ENCODE measurements at regions not wholly inside any gene's neighbourhood (a gene's known extent, or its start where the extent isn't known, plus 50 kb on each side); places are given as distances from the start of the nearest gene placed in this dataset.
"Not testable (repeated sequence)": the region's sequence is repeated elsewhere in the genome, so short reads cannot be mapped to it uniquely, and the experiment has no call there.

DNA sequence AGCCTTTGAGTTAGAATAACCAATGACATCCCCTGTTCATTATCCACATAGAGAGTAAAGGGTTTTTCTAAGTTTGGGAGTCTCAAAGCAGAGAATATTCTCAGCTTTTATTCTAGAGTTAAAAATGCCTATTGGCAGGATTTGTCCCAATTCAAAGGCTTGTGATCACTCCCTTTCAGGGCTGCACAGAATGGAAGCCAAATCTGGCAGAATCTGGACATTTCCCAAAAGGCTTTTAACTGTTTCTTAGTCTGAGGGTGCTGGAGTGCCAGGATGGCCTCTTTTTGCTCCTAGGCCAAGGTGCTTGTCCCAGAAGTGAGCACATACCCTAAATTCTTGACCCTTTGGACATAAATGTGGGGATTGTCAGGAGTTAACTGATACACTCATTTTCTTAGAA is 556.6 kb downstream of the DOK5 start:
- no peak for DNase-seq

DNA sequence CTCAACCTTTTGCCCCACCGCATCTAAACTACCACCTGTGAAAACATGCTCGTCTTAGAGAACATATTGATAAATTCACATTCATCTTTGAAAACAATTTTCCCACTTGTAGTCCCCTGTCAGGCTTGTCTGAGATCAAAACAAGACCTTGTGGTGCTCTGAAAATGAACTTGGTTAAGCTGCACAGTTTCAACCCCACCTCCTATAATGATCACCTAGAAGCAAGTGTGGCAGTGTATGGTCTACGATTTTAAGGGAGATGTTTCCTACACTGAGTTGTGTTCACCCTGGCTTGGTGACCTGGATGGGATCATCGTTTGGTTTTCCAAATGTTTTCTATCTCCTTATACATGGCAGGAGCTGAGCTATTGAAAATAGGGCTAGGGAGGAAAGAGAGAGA is 539.4 kb downstream of the DOK5 start:
- no peak for DNase-seq

DNA sequence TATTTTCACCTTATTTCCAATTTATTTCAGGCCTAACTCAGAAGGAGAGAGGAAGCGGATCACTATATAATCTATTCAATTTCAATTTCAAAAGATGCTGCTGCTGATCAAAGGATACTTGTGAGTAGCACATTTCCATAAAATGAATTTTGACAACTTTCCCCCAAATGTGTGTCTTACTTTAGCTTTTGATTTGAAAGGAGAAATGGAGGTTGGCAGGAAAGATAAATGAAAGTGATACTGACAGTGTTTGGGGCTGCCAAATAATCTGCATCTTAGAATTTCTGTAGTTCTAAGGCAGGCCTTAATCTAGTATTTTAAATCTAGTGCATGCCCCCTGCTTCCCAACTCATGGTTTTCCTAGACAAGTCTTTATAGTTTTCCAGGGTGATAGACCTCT is 535.4 kb downstream of the DOK5 start:
- DNase-seq: no peak

DNA sequence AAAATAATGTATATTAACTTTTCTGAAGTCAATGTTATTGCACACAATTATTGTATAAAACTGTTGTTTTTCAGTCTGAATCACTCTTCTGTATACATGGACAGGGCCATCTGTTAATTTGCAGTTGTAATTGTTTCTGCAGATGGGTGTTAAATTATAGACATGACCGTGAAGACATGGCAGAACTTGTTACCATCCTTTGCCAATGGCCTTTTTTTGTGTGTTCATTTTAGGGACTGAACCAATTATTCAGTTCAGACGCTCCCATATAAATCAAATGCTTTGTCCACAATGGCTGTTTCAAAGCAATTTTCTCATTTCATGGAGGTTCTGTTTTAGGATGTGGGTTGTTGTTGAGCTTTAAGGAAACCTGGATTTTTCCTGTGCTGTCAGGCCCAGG is 533.7 kb downstream of the DOK5 start:
- no peak for DNase-seq

DNA sequence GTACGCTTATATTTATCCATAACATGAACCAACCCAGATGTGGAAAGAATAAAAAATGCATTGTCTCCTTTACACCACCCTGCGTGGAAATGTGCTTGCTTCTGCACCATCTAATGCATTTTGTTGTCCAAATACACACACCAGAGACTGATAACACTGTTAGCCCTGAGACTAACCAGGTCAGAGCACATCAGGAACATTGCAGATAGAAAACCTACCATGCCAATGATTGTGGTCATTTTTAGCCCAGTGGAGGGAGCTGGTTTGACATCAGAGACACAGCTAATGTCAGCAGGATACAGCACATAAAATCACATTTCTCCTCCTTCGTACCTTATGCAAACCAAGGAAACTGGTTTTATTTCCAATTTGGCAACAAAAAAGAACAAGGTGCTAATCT is 528.7 kb downstream of the DOK5 start:
- DNase-seq: no peak

DNA sequence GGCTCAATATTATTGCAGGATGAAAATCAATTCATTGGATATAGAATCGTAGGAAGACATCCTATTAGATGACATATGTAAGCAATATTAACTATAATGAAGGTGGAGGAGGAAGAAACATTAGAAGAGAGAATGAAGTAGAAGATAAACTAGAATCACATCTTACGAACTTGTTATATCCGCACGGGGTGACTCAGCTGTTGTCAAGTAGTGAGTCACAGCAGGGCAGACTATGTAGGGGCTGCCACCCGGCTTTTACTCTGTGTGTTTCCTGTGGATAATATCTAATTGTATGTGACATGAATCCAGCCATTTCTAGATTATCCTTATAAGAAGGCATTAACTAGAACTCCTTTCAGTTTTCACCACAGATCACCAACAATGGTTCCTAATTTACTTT is 520.2 kb downstream of the DOK5 start:
- no peak for DNase-seq

DNA sequence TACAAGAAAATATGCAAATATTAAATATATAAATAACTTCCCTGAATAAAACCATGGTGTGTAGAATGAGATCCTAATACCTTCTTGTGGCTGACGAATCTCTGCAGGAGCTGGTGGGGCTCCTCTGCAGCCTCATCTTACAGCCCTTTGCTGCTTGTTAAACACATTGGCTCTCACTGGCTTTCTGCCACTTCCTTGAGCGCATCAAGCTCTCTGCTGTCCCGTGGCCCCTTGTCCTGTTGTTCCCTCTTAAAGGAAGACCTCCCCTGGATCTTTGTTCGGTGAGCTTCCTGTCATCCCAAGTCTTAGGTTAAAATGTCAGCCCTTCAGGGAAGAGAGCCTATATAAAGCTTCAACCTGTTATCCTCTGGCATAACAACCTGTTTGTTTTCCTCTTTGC is 519.6 kb downstream of the DOK5 start:
- DNase-seq: no peak

DNA sequence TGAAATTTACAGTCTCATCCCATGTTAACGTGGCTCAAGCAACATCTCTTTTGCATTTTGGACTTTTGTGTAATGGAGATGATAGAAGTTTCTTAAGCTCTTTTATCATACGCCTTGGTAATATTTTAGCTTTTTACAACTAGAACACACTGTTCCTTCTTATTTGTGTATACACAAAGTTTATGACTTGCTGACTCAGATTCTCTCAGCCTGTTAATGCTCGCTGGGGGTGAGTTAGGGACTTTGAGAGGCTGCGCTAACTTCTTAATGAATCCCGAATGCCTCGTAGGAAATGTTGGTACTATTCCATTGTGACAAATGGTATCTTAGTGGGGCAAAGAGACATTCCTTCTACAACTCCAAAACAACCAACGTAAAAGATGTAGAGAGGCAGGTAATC is 509.7 kb downstream of the DOK5 start:
- no peak for DNase-seq

DNA sequence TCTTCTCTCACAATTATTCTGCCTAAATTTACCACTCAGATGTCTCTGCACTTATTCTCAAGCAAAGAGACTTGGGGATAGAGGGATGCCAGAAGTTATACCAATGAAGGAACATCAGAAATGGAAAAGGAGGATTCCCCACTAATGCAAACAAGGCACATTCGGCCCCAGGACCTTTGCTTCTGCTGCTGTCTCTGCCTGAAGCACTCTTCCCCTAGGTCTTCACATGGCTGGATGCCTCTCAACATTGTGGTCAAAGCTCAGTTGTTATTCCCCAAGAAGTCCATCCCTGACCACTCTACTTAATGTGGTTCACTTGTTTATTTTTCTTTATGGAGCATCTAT is 508.7 kb downstream of the DOK5 start:
- no peak for DNase-seq

DNA sequence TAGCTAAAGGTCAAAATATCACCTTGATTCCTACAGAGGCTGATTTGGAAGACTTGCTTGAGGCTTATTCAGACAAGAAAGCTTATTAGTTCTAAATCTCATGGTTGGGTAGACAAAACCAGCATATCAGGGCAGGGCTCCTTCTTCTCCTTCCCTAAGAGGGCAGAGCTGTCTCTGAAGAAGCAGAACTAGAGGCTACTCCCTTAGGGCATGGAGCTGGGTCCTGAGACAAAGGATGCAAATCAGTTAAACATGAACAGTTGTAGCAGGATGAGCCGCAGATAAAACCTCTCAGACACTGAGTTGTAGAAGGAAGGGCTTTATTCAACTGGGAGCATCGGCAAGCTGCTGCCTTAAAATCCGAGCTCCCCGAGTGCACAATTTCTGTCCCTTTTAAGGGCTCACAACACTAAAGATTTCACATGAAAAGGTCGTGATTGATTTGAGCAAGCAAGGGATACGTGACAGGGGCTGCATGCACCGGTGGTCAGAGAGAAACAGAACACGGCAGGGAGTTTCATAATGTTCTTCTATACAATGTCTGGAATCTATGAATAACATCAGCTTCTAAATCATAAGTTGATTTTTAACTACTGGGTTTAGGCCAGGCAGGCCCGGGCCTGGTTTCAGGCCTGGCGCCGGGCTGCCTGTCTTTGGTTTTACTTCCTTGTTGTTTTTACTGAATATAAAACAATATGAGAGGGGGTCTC is 508.2 kb downstream of the DOK5 start:
- DNase-seq: not testable (repeated sequence)

DNA sequence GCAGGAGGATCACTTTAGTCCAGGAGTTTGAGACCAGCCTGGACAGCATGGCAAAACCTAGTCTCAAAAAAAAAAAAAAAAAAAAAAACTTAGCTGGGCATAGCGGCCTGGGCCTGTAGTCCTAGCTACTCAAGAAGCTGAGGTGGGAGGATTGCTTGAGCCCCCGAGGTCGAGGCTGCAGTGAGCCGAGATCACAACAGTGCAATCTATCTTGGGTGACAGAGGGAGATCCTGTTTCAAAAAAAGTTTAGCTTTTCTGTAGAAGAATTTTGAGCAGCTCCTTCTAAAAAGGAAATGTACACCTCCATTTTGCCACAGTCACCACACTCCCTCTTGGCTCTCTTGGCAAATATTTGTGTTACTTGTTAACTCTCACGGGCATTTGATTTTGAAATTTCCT is 505.8 kb downstream of the DOK5 start:
- no peak for DNase-seq

DNA sequence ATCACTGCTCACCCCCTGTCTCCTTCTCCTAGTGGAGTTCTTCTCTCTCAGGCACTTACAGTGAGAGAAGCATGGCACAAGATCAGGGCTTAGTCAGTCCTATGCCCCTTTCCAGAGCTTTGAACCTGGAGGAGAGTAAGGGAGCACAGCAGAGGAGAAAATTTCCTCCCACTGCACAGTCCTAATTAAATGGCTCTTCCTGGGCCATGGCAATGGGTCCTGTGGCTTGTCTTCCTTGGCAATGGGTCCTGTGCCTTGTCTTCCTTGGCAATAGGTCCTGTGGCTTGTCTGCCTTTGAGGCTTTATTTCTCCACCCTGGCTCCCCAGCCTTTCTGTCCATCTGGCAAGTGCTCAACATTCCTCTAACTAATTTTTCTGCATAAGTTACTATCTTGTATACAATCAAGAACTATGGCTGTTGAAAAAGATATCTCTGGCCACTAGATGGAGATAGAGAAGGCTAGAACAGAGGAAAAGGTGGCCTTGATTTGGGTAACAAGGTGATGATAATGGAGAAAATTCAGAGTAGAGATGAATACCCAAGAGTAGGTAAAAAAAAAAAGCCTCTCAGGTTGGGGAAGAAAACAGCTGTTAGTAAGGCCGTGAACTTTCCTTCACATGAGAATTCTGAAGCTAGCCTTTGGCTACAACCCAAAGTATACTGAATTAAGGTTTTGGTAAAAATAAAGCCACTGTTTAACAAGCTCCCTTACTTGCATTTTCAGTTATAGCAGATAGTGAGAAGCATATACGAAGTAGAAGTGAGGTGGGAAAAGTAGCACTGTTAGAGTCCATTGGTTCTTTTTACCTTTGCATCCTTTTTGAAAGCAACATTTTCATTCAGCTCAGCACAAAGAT is 504.9 kb downstream of the DOK5 start:
- no peak for DNase-seq

DNA sequence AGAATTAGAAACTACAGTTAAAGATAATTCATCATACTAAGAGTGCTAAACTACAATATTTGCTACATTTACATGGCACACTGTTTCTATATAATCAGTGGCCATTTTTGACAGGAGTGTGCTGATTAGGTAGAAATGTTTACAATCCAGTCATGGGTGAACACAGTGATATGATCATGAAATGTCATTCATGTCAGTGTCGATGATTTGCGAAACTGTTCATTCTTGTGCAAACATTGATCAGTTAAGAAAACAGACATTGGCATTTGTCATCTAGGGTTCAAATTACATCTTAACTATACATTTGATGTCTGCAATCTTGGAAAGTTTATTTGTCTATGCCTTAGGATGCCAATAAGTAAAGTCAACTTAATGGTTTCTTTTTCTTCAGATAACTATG is 474.9 kb downstream of the DOK5 start:
- no peak for DNase-seq

DNA sequence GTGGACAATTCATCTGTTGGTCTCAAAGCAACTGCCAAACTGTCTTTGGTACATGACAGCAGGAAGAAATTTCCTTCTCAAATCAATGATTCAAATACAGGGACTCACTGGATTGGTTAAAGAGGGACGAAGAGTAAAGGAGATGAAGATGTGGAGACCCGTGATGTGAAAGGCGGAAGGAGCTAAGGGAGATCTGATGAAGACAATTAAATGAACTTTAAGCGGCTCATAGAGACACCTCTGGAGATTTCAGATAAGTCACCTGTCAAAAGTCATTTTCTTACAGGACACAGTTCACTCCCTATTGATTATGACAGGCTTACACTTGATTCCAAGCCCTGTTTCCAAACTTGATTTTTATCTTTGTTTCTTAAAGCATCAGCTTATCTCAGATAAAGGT is 466.3 kb downstream of the DOK5 start:
- no peak for DNase-seq

DNA sequence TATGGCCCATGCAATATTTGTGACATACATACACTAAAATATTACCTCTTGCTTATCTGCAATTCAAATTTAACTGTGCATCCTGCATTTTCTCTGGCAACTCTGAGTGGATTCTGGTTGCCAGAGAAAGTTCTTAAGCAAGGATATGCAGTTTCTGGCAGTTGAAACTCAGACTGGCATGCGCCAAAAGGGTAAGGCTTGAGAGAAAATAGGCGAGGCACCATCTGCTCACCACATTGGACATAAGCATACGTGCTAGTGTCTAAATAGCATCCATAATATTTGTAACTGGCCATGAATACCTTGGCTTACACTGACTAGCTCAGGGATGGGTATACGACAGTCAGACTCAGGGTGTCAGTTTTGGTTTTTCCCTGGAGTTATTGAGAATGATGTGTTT is 465.1 kb downstream of the DOK5 start:
- DNase-seq: no peak

DNA sequence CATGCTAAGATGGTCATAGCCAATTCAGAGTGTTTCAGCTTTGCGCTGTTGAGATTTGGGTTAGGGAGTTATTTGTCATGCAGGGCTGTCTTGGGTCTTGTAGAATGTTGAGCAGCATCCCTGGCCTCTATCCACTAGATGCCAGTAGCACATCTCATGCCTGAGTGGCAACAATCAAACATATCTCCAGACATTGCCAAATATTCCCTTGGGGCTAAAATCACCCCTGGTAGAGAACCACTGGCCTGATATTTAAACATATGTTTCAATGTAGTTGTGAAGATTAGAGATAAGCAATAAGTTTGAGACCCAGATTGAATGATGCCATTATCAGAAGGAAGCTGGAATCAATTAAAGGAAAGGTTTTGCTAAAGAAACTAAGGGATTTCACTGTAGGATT is 463.3 kb downstream of the DOK5 start:
- no peak for DNase-seq

DNA sequence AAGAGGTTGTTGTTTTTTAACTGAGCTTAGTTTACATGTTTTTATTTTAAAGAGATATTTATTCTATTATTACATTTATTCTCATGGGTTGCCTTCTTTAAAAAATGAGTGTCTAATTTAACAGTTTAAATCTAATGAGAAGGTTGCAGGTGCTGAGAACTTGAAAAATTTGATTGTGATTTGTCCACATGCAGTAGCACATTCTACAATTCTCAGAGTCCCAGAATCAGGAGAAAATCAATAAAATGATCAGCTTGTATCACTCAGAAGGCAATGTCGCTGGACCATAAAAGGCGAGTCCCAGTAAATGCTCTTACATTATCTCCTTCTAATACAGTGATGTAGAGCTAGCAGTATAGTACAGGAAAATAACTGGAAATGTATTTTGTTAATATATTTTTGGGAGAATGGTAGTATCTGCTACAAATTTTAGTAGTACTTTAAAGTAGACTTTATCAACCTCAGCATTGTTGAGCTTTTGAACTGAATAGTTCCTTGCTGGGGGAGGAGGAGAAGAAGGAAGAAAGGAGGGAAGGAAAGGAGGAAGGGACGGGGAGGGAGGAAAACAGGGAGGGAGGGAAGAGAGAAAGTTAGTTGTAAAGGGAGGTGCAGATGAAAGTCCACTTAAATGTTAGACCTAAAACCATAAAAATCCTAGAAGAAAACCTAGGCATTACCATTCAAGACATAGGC is 458.0 kb downstream of the DOK5 start:
- DNase-seq: no peak

DNA sequence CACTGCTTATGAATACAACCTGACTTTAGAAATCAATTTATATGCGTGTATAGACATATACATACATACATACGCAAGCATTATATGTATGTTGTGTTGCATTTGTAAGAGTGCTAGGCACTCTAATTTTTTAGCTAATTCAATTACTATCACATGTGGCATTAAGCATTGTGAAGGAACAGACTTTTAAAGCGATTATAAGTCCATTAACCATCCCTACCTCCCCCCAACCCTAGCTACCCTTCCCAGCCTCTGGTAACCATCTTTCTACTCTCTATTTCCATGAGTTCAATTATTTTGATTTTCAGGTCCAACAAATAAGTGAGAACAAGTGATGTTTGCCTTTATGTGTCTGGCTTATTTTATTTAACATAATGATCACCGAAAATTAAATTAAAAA is 453.8 kb downstream of the DOK5 start:
- no peak for DNase-seq

DNA sequence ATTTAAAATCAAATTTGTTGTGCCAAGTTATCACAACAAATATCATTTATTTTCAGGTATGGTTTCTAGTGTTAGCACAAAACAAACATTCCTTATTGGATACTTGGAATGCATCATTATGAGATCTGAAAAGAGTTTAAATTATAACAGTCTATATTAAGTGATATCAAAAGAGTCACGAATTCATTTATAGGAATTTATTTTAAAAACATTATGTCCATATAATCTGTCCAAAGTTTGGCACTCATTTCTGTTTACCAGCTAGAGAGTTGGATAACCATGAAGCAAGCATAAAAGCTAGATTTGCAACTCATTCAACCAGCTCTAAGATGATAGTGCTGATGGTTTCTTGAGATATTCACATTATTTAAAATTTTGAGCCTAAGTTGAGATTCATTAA is 453.2 kb downstream of the DOK5 start:
- DNase-seq: no peak

DNA sequence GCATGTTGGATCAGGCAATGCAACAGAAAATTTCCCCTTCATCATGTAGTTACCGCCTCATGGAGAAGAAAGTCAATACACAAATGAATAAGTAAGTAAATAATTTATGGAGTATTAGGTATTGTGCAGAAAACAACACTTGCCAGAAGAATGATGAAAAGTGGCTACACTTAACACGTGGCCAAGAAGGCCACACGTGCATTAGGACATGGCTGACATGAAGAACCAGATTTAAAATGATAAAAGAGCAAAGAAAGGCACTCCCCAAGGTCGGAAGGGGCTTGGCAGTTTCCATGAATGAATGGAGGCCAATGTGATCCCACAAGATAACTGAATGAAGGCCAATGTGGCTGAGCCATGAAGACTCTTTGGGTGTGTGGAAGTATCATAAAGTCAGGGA is 447.2 kb downstream of the DOK5 start:
- DNase-seq: no peak

DNA sequence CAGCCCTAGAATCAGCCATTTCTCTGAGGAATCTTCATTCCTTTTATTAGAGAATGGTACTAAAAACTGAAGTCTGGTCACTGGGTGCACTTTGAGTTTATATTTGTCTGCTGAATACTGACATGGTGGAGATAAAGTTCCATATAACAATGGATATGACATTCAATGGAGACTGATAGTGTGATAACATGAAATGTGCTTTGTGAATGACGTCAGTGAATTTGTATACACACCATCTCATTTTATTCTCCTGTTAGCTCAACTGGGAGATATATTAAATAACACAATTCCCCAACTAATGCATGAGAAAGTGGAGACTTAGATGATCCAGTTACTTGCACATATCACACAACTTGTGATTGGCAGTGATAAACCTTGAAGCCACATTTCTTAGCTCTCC is 446.7 kb downstream of the DOK5 start:
- no peak for DNase-seq

DNA sequence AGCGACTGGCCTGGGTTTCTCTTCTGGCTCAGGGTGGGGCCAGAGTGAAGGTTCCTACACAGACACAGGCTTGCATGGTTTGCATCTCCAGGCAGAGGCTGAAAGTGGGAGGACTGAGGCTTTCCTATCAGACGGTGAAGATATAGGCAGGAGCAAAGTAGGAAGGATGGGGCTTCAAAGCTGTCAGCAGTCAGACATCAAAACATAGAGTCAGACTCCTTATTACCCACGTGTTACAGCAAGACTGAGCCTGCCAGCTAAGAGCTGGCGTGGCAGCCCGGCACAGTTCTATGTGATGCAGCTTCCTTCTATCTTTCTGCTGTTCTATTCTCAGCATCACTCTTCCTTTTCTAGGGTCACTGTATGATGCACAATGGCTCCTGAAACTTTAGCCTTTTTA is 445.1 kb downstream of the DOK5 start:
- DNase-seq: no peak

DNA sequence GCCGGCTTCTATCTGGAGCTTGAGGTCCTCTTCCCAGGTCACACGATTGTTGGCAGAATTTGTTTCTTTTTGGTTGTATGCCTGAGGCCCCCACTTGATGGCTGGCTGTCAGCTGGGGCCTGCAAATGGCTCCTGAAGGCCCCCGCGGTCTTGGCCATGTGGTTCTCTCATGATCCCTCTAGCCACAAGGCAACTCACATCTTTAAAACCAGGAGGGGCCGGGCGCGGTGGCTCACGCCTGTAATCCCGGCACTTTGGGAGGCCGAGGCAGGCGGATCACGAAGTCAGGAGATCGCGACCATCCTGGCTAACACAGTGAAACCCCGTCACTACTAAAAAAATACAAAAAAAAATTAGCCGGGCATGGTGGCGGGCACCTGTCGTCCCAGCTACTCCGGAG is 443.6 kb downstream of the DOK5 start:
- not testable (repeated sequence) for DNase-seq

DNA sequence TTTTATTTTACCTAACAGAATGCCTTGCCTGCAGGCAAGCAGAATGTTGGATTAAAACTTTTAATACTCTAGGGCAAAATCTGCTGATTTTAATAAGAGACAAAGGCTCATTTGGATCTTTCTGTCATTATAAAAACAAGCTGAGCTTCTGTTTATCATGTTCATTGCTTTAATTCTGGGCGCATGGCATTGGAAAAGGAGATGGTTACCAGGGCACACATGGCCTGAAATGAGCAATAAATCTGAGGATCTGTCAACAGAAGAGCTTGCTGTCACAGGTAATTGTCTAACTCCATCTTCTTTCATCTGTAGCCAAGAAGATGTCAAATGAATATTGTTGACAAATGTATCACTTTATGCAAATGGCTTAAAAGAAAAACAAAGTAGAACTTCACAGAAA is 439.6 kb downstream of the DOK5 start:
- no peak for DNase-seq

All from NCI-H446 treated with DMSO at 0.1 percent for 48 hours (cell line).